MCF 10A (cell line): ENCODE measurements at regions not wholly inside any gene's neighbourhood (a gene's known extent, or its start where the extent isn't known, plus 50 kb on each side); places are given as distances from the start of the nearest gene placed in this dataset.
"Not testable (repeated sequence)": the region's sequence is repeated elsewhere in the genome, so short reads cannot be mapped to it uniquely, and the experiment has no call there.

ENCODE experiments used
- BruUV-seq: library from RNA; stranded (reverse); fragments of 400-500 nt; replicated peaks from 2 replicates; lab custom pipeline; 2021; lab: Mats Ljungman, UMichigan
- CTCF ChIA-PET: fragments of 300-600 bp; sonication (Branson Sonifier 250); formaldehyde crosslinking; extraction: SDS; loops from one replicate; lab custom pipeline; 2021; ENCODE audit warnings: antibody characterized with exemption, inconsistent platforms; lab: Yijun Ruan, JAX
- POLR2A ChIA-PET: fragments of 300-600, 350-650 bp; sonication (Branson Sonifier 250); formaldehyde crosslinking; extraction: SDS; loops from one replicate; lab custom pipeline; 2020; ENCODE audit warnings: antibody characterized with exemption, inconsistent platforms; lab: Yijun Ruan, JAX
- DNase-seq: peaks from one replicate; pipeline ENCODE4 v3.0.0-alpha.2; 2018; ENCODE audit not compliant: unreplicated experiment
- H3K27ac Mint-ChIP-seq: one replicate; pipeline ENCODE4 v1.8.0; 2022; ENCODE audit warnings: mild to moderate bottlenecking, low read depth, mixed read lengths; ENCODE audit not compliant: unreplicated experiment
- H3K27me3 Mint-ChIP-seq: one replicate; pipeline ENCODE4 v1.8.0; 2022; ENCODE audit warnings: mixed read lengths; ENCODE audit not compliant: insufficient read depth, unreplicated experiment
- H3K36me3 Mint-ChIP-seq: one replicate; pipeline ENCODE4 v1.8.0; 2022; ENCODE audit warnings: mild to moderate bottlenecking, moderate library complexity, mixed read lengths; ENCODE audit not compliant: insufficient read depth, unreplicated experiment
- H3K4me1 Mint-ChIP-seq: one replicate; pipeline ENCODE4 v1.8.0; 2022; ENCODE audit warnings: mixed read lengths; ENCODE audit not compliant: insufficient read depth, unreplicated experiment
- H3K4me3 Mint-ChIP-seq: one replicate; pipeline ENCODE4 v1.8.0; 2022; ENCODE audit warnings: mild to moderate bottlenecking, moderate library complexity, mixed read lengths; ENCODE audit not compliant: unreplicated experiment
- H3K9me3 Mint-ChIP-seq: one replicate; pipeline ENCODE4 v1.8.0; 2022; ENCODE audit warnings: mixed read lengths; ENCODE audit not compliant: unreplicated experiment
- CTCF ChIP-seq: fragments of 200-600 bp; IDR thresholded peaks from one replicate; pipeline ENCODE4 v1.8.0; 2022; ENCODE audit warnings: antibody characterized with exemption, mild to moderate bottlenecking; ENCODE audit not compliant: unreplicated experiment
- intact Hi-C: fragments of 100-400 bp; cut with micrococcal nuclease; formaldehyde crosslinking; loops from 2 replicates; pipeline ENCODE4 v1.14.1; 2022

DNA sequence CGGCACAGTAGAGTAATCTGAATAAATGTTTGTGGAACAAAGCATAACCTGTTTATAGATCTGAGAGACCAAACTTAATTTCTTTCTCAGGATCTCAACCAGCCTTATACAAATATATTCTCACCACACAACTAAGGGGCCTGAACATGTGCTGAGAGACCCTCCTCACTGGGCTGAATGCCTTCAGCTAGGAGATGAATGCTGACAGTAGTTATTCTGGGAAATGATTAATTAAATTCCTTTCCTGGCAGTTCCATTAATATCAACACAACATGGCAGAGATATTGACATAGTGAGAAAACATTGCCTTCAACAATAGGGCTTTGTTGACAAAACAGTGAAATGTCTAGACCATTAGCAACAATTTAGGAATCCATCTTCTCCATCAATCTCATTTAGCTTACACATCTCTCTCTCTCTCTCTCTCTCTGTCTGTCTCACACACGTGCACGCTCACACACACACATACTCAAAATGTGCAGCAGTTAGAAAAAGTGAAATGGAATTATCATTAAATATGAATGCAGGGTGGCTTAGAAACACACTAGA lies 780.8 kb upstream of the CDH8 start:
- POLR2A ChIA-PET = interaction anchor here (0.6 kb wide), 1 partner anchor 16 kb away, joined by 4 read pairs; no protein-coding TSS in a partner anchor
- Mint-ChIP-seq H3K36me3 (no peaks in the 10 kb centered on the region), H3K9me3 (peaks cover 19% of the 10 kb centered on the region), H3K27ac (no peak overlapping the region), H3K4me3 (no peak overlapping the region), H3K4me1 (no peaks in the 10 kb centered on the region), H3K27me3 (no peaks in the 10 kb centered on the region)
- TF ChIP-seq CTCF = no peak
- CTCF ChIA-PET = interaction anchor here (0.7 to 1.0 kb wide), 2 partner anchors 10 to 625 kb away, joined by 3 read pairs; no protein-coding TSS in a partner anchor
- no peak for DNase-seq
- intact Hi-C loops = no loop called here
- BruUV-seq = no TSS peak

DNA sequence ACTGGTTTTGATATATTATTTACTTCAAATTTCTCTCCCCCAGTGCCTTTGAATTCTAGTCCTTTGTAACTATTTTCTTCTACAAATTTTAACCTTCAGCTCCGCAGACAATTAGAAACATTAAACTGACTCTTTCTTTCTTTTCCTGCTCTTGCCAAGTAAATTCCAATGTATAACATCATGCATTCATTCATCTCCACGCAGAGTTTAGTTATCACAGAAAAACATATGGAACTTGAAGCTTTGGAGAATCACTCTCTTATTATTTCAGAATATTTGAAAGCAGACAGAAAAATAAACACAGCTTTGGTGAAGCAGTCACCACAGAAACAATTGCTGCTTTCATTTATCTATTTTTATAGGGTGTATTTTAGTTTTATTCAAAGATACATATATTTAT lies 778.7 kb upstream of the CDH8 start:
- DNase-seq = no peak
- intact Hi-C loops = no loop called here
- Mint-ChIP-seq H3K4me1 (no peaks in the 10 kb centered on the region), H3K27ac (no peak overlapping the region), H3K36me3 (no peaks in the 10 kb centered on the region), H3K4me3 (no peak overlapping the region), H3K27me3 (no peaks in the 10 kb centered on the region), H3K9me3 (peaks cover 19% of the 10 kb centered on the region)
- ChIA-PET CTCF (no interaction called here), POLR2A (no interaction called here)
- no peak for TF ChIP-seq CTCF
- BruUV-seq = no TSS peak

DNA sequence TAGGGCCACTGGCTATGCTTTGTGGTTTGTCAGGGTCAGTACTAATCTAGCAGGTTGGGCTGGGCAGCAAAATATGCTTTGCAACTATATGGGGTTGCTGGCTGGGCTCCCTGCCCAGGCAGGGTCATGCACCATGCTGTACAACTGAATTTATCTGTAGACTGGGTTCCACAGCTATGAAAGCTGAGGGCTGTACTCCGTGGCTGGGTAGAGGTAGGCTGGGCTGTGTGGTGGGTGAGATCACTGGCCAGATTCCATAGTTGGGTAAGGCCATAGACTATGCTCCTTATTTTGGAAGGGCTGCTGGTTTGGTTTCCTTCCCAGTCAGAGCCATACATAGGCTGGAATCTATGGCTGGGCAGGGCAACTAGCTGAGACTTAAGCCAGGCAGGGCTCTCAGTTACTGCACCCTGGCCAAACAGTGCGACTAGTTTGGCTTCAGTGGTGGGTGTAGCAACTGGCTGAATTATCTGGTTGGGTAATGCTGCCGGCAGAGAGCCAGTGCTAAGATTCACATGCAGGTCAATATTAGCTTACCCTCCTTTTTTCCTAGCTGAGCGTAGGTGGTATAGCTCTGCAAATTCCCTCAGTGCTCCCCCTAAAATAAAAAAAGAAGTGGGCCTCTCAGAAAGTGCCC lies 769.1 kb upstream of the CDH8 start:
- no peak for DNase-seq
- intact Hi-C loops = no loop called here
- H3K27me3 Mint-ChIP-seq = no peaks in the 10 kb centered on the region
- peaks cover 8% of the 10 kb centered on the region for H3K9me3 Mint-ChIP-seq
- ChIA-PET CTCF (interaction anchor here (0.6 to 0.8 kb wide), 4 partner anchors 27 to 1265 kb away, joined by 3 to 4 read pairs (median 3); no protein-coding TSS in a partner anchor), POLR2A (no interaction called here)
- H3K27ac Mint-ChIP-seq = no peak overlapping the region
- no peaks in the 10 kb centered on the region for H3K36me3 Mint-ChIP-seq
- TF ChIP-seq CTCF = no peak
- H3K4me3 Mint-ChIP-seq = no peak overlapping the region
- no peaks in the 10 kb centered on the region for H3K4me1 Mint-ChIP-seq
- no TSS peak for BruUV-seq

- H3K4me1 Mint-ChIP-seq = no peaks in the 10 kb centered on the region
- BruUV-seq = no TSS peak
- H3K27ac Mint-ChIP-seq = no peak overlapping the region
- no peaks in the 10 kb centered on the region for H3K27me3 Mint-ChIP-seq
- peaks cover 40% of the 10 kb centered on the region for H3K9me3 Mint-ChIP-seq
- H3K4me3 Mint-ChIP-seq = no peak overlapping the region
- DNase-seq = no peak
- CTCF ChIA-PET = no interaction called here
- H3K36me3 Mint-ChIP-seq = no peaks in the 10 kb centered on the region
- TF ChIP-seq CTCF = no peak
- intact Hi-C loops = no loop called here
- POLR2A ChIA-PET = no interaction called here
Observed at GRCh38 chr16:62794724-62795123, 758.5 kb upstream of the CDH8 start.

- H3K27me3 Mint-ChIP-seq, CTCF ChIA-PET, POLR2A ChIA-PET, H3K4me1 Mint-ChIP-seq, DNase-seq, H3K36me3 Mint-ChIP-seq, H3K4me3 Mint-ChIP-seq, BruUV-seq, H3K27ac Mint-ChIP-seq, intact Hi-C loops: not testable (repeated sequence)
- H3K9me3 Mint-ChIP-seq = peaks cover 32% of the 10 kb centered on the region
Observed at GRCh38 chr16:62780081-62780480, 743.8 kb upstream of the CDH8 start.
